ENCODE measurements at regions not wholly inside any gene's neighbourhood (a gene's known extent, or its start where the extent isn't known, plus 50 kb on each side); places are given as distances from the start of the nearest gene placed in this dataset.
A peak's percentile ranks its signal among the peaks of the same experiment; 100 is the strongest.

GRCh38 chr5:30937070-30937469, 256.4 kb upstream of the CDH6 start (continued):
- TF ChIP-seq, protein P1, sequence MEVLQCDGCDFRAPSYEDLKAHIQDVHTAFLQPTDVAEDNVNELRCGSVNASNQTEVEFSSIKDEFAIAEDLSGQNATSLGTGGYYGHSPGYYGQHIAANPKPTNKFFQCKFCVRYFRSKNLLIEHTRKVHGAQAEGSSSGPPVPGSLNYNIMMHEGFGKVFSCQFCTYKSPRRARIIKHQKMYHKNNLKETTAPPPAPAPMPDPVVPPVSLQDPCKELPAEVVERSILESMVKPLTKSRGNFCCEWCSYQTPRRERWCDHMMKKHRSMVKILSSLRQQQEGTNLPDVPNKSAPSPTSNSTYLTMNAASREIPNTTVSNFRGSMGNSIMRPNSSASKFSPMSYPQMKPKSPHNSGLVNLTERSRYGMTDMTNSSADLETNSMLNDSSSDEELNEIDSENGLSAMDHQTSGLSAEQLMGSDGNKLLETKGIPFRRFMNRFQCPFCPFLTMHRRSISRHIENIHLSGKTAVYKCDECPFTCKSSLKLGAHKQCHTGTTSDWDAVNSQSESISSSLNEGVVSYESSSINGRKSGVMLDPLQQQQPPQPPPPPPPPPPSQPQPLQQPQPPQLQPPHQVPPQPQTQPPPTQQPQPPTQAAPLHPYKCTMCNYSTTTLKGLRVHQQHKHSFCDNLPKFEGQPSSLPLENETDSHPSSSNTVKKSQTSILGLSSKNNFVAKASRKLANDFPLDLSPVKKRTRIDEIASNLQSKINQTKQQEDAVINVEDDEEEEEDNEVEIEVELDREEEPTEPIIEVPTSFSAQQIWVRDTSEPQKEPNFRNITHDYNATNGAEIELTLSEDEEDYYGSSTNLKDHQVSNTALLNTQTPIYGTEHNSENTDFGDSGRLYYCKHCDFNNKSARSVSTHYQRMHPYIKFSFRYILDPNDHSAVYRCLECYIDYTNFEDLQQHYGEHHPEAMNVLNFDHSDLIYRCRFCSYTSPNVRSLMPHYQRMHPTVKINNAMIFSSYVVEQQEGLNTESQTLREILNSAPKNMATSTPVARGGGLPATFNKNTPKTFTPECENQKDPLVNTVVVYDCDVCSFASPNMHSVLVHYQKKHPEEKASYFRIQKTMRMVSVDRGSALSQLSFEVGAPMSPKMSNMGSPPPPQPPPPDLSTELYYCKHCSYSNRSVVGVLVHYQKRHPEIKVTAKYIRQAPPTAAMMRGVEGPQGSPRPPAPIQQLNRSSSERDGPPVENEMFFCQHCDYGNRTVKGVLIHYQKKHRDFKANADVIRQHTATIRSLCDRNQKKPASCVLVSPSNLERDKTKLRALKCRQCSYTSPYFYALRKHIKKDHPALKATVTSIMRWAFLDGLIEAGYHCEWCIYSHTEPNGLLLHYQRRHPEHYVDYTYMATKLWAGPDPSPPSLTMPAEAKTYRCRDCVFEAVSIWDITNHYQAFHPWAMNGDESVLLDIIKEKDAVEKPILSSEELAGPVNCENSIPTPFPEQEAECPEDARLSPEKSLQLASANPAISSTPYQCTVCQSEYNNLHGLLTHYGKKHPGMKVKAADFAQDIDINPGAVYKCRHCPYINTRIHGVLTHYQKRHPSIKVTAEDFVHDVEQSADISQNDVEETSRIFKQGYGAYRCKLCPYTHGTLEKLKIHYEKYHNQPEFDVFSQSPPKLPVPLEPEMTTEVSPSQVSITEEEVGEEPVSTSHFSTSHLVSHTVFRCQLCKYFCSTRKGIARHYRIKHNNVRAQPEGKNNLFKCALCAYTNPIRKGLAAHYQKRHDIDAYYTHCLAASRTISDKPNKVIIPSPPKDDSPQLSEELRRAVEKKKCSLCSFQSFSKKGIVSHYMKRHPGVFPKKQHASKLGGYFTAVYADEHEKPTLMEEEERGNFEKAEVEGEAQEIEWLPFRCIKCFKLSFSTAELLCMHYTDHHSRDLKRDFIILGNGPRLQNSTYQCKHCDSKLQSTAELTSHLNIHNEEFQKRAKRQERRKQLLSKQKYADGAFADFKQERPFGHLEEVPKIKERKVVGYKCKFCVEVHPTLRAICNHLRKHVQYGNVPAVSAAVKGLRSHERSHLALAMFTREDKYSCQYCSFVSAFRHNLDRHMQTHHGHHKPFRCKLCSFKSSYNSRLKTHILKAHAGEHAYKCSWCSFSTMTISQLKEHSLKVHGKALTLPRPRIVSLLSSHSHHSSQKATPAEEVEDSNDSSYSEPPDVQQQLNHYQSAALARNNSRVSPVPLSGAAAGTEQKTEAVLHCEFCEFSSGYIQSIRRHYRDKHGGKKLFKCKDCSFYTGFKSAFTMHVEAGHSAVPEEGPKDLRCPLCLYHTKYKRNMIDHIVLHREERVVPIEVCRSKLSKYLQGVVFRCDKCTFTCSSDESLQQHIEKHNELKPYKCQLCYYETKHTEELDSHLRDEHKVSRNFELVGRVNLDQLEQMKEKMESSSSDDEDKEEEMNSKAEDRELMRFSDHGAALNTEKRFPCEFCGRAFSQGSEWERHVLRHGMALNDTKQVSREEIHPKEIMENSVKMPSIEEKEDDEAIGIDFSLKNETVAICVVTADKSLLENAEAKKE (CRISPR knock-in tag; IDR thresholded peaks at IDR 0.05) = no peak
- TF ChIP-seq STAT1 (IDR thresholded peaks at IDR 0.05; ENCODE audit: unreplicated experiment) (no peak), ZNF114 (CRISPR knock-in tag; IDR thresholded peaks at IDR 0.05) (no peak), CTCF (conservative IDR thresholded peaks at IDR 0.05; ENCODE audit: low read depth in 2 of 2) (no peak), CREB1 (CRISPR knock-in tag; IDR thresholded peaks at IDR 0.05; ENCODE audit: low read depth) (no peak)

DNA sequence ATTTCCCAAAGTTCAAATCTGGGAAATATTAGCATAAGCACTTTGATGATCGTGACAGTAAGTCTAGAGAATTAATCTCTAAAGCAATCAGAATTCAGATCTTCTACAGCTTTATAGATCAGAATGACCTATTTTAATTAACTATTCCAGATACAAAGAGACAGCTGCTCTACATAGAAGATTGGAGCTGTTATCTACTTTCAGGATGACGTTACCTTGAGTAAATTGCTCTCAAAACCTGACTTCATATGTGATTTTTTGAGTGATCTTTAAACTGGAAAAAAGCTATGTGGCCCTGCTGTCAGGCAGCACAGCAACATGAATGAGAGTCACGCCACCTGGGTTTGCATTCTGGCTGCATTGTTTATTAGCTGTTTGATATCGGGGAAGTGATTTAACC, 259.9 kb upstream of the CDH6 start:
- Histone ChIP-seq H3K79me2 (replicated peaks; ENCODE audit: insufficient read depth) (no peaks in the 10 kb centered on the region), H3K4me1 (ENCODE audit: insufficient read depth) (peaks cover 10% of the 10 kb centered on the region; the same call in 1 of the 2 replicates), H3K4me3 (no peak overlapping the region), H3F3A (replicated peaks; ENCODE audit: low read depth) (no peaks in the 10 kb centered on the region), H3K27ac (ENCODE audit: low read depth) (no peak overlapping the region), H3K4me2 (peak overlapping the region; percentile 14; the same call in 1 of the 2 replicates), H3K9me2 (ENCODE audit: insufficient read depth) (no peaks in the 10 kb centered on the region), H4K20me1 (replicated peaks; ENCODE audit: insufficient read depth) (no peaks in the 10 kb centered on the region), H2AFZ (no peak overlapping the region), H3K27me3 (ENCODE audit: insufficient read depth) (no peaks in the 10 kb centered on the region), H3K36me3 (ENCODE audit: insufficient read depth) (no peaks in the 10 kb centered on the region)
- H3K27me3 Mint-ChIP-seq (ENCODE audit: insufficient read depth, low read depth, poor library complexity) = no peaks in the 10 kb centered on the region
- H3K9me3 Mint-ChIP-seq = no peaks in the 10 kb centered on the region
- peaks cover 26% of the 10 kb centered on the region for H3K4me1 Mint-ChIP-seq
- DNase-seq (ENCODE audit: low spot score) (no peak), ATAC-seq (no peak)
- H3K36me3 Mint-ChIP-seq (ENCODE audit: low read depth) = no peaks in the 10 kb centered on the region
- no peak overlapping the region for H3K4me3 Mint-ChIP-seq
- H3K27ac Mint-ChIP-seq = no peak overlapping the region
- TF ChIP-seq ETS1 (IDR thresholded peaks at IDR 0.05) (no peak), ZNF331 (CRISPR knock-in tag; IDR thresholded peaks at IDR 0.05; ENCODE audit: low read depth) (no peak), EZH2phosphoT487 (IDR thresholded peaks at IDR 0.05; ENCODE audit: unreplicated experiment) (no peak), EZH2 (IDR thresholded peaks at IDR 0.05; ENCODE audit: low read depth, unreplicated experiment) (no peak), CREB1 (CRISPR knock-in tag; IDR thresholded peaks at IDR 0.05; ENCODE audit: low read depth) (no peak), JUNB (IDR thresholded peaks at IDR 0.05; ENCODE audit: unreplicated experiment) (no peak), NANOG (IDR thresholded peaks at IDR 0.05; ENCODE audit: borderline replicate concordance) (no peak), ZNF114 (CRISPR knock-in tag; IDR thresholded peaks at IDR 0.05) (no peak), STAT1 (IDR thresholded peaks at IDR 0.05; ENCODE audit: unreplicated experiment) (no peak)
- TF ChIP-seq, protein P2, sequence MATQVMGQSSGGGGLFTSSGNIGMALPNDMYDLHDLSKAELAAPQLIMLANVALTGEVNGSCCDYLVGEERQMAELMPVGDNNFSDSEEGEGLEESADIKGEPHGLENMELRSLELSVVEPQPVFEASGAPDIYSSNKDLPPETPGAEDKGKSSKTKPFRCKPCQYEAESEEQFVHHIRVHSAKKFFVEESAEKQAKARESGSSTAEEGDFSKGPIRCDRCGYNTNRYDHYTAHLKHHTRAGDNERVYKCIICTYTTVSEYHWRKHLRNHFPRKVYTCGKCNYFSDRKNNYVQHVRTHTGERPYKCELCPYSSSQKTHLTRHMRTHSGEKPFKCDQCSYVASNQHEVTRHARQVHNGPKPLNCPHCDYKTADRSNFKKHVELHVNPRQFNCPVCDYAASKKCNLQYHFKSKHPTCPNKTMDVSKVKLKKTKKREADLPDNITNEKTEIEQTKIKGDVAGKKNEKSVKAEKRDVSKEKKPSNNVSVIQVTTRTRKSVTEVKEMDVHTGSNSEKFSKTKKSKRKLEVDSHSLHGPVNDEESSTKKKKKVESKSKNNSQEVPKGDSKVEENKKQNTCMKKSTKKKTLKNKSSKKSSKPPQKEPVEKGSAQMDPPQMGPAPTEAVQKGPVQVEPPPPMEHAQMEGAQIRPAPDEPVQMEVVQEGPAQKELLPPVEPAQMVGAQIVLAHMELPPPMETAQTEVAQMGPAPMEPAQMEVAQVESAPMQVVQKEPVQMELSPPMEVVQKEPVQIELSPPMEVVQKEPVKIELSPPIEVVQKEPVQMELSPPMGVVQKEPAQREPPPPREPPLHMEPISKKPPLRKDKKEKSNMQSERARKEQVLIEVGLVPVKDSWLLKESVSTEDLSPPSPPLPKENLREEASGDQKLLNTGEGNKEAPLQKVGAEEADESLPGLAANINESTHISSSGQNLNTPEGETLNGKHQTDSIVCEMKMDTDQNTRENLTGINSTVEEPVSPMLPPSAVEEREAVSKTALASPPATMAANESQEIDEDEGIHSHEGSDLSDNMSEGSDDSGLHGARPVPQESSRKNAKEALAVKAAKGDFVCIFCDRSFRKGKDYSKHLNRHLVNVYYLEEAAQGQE (IDR thresholded peaks at IDR 0.05; ENCODE audit: unreplicated experiment) = no peak

All from GM23338 (cell line).